RKO (cell line): ENCODE measurements at regions not wholly inside any gene's neighbourhood (a gene's known extent, or its start where the extent isn't known, plus 50 kb on each side); places are given as distances from the start of the nearest gene placed in this dataset.

Experiments
- DNase-seq: peaks from one replicate; pipeline ENCODE4 v3.0.0-alpha.2; 2016; ENCODE audit warnings: low spot score

GRCh38 chr11:32204751-32205150 is 113.9 kb downstream of the RCN1 start:
- DNase-seq = no peak

GRCh38 chr11:32210556-32210955 is 119.7 kb downstream of the RCN1 start:
- DNase-seq = peak; percentile 48

GRCh38 chr11:32213223-32213622 is 122.3 kb downstream of the RCN1 start:
- peak; percentile 88 for DNase-seq

- DNase-seq = no peak
These were observed 124.3 kb downstream of the RCN1 start for GRCh38 chr11:32215157-32215556.

DNA sequence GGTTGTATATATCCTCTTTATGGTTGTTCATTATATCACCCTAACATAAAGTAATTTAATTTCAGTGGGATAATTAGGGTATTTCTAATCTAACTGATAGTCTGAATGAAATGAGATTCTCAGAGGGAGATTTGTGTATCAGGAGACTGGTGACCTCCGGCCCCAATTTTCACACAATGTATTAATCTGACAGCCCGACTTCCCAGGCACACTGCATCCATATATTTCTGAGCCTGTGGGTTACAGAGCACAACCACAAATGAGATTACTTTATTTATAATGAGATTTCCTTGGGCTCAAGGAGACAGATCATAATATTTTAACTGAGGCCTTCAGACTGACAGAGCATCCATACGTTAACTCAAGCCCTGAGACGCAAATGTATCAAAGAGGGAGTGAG is 125.9 kb downstream of the RCN1 start:
- DNase-seq = no peak

GRCh38 chr11:32219320-32219719 is 128.4 kb downstream of the RCN1 start:
- DNase-seq = no peak

DNA sequence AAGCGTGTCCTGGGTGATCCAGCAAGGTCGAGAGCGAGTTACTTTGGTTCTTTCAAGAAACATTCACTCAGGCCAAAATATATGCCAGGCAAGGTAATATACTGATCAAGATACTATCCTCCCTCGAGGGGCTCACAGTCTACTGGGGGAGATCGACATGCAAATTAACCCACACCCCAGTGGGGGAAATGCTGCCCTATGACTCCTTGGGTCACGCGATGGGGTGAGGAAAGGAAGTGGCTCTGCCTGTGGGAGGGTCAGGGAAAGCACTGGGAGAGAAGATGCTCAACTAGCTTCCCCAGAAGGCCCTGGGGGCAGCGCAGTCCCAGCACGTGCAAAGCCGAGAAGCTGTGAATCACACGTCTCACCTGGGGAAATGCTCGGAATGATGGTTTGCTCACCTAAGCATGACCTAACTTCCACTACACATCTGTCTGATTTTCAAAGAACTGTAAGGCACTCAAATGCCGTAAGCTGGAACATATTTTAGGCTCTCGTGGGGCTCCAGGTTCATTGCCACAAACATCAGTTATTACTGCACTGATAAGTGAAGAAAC is 130.7 kb downstream of the RCN1 start:
- DNase-seq = no peak

DNA sequence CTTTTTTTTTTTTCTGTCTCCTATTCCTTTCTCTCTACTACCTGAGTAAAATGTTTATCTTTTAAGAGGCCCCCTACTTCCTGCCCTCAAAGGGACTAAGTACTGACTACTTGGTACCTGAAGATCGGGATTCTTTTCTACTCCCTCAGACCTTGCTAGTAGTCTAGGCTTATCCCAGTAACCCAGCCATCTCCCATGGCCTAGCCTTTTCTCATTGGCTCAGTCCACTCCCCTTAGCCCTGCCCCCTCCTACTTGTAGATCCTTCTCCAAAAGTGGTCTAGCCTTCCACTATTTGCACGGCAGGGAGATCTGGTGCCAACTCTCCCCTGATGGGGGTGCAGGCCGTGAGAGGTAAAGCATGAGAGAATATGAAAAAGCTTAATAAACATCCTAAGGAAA is 133.7 kb downstream of the RCN1 start:
- DNase-seq = no peak

GRCh38 chr11:32225571-32226285 is 134.9 kb downstream of the RCN1 start:
- no peak for DNase-seq

- no peak for DNase-seq
These were observed 135.6 kb downstream of the RCN1 start for GRCh38 chr11:32226480-32226879.

- no peak for DNase-seq
These were observed 138.8 kb downstream of the RCN1 start for GRCh38 chr11:32229576-32230240.

- DNase-seq = peak; percentile 47
These were observed 141.1 kb downstream of the RCN1 start for GRCh38 chr11:32231909-32232493.

- DNase-seq = no peak
These were observed 141.6 kb downstream of the RCN1 start for GRCh38 chr11:32232516-32232915.

GRCh38 chr11:32233276-32233675 is 142.4 kb downstream of the RCN1 start:
- DNase-seq = no peak

DNA sequence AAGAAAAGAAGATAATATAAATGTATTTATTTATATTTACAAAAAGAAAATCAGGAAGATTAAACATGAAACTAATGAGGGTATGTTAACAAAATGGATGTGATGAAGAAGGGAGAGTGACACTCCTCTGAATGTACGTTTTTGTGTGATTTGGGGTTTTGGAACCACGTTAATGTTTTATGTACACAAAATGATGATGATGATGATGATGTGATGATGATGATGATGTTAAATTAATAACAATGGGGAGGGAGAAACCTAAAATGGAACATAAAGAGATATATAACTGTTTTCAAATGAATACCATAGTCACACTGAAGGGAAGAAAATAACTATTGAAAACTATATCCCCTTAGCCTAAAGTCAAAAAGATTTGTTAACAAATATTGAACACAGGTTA is 143.1 kb downstream of the RCN1 start:
- no peak for DNase-seq

DNA sequence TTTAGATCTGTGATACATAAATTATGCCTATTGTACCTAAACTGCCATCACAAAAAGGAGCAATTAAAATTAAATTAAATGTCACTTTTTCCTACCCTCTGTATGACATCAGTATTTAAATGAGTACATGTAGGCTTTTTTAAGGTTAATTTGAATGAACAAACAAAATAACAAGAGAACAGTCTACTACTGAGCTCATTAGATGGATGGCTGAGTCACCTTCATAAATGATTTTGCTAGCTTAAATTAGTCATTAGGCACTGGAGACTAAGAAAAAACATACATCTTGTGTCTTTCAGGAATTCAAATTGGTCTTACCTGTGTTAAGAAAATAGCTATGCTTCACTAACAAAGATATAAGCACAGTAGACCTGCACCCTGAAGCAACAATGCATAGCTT is 153.6 kb downstream of the RCN1 start:
- DNase-seq = no peak

- DNase-seq = no peak
These were observed 162.8 kb downstream of the RCN1 start for GRCh38 chr11:32253706-32254105.

- DNase-seq = no peak
These were observed 165.0 kb downstream of the RCN1 start for GRCh38 chr11:32255841-32256240.

DNA sequence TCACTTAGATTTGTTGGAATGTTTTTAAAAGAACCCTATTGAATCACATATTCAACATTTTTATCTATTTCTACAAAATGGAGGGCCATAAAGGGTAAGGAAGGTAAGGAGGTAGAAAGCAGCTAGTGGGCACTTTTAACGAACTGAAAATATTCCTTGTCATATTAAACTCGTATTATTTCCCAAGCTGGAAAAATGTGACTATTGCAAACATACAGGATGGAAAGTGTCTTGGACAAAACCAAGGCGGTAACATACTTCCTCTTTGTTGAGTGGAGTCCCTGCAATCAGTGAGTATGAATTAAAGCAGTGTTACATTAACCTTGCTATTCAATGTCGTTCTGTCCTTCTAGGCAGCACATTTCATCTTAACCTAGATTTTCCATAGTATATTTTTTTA is 165.6 kb downstream of the RCN1 start:
- DNase-seq = no peak

GRCh38 chr11:32259641-32260081 is 168.8 kb downstream of the RCN1 start:
- peak; percentile 4 for DNase-seq

DNA sequence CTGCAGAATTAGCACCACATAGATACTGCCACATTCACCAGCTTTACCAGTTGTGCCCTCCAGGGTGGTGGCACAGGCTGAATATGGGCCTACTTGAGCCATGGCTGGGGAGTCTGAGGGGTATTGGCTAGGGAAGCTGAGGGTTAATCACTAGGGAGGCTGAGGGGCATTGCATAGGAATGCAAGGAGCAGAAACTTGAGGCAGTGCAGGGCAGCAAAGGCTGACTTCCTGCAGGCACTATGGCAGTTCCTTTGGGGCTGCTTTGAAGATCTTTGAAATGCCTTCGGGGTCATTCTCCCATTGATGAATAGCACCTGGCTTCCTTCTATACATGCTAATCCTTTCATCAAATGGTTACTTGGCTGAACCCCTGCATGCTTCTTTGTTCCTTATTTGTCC is 171.5 kb downstream of the RCN1 start:
- no peak for DNase-seq

DNA sequence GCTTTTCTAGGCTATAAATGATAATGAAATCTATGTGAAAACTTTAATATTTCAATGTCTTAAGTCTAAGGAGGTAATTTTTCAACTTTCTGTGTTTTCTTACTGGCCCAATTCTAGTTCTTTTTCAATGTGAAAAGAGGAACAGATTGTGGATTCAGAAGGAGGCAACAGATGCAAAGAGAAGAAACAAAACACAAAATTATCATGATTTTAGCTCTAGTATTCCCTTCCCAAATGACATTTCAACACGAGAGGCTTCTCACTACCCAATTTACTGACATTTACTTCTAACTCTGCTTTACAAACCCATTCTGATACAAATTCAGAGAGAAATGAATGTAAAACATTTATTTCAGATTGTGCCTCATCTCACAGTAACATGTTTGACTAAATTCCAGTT is 169.4 kb downstream of the WT1 start:
- DNase-seq = no peak

- DNase-seq = peak; percentile 14
These were observed 168.7 kb downstream of the WT1 start for GRCh38 chr11:32266601-32267000.
